B cell (primary cell): ENCODE measurements at regions not wholly inside any gene's neighbourhood (a gene's known extent, or its start where the extent isn't known, plus 50 kb on each side); places are given as distances from the start of the nearest gene placed in this dataset.

ENCODE experiments used
- ATAC-seq: fragments of 200-7000 bp; cut with Tn5 transposase; one replicate; pipeline ENCODE4 v1.10.0; 2021; ENCODE audit warnings: low read depth, mild to moderate bottlenecking, moderate number of reproducible peaks, moderate library complexity
- CTCF ChIA-PET: fragments of 350-600 bp; sonication (Branson Sonifier 250); formaldehyde crosslinking; loops from one replicate; lab custom pipeline; 2021; ENCODE audit warnings: antibody characterized with exemption, inconsistent platforms; lab: Charles Lee
- POLR2A ChIA-PET: fragments of 350-600 bp; sonication (Branson Sonifier 250); formaldehyde crosslinking; loops from one replicate; lab custom pipeline; 2021; ENCODE audit warnings: antibody characterized with exemption; lab: Charles Lee
- DNase-seq: peaks from one replicate; pipeline ENCODE4 v3.0.0; 2013
- H2AFZ ChIP-seq: 2 replicates; pipeline ENCODE4 v1.6.1; 2012; ENCODE audit warnings: mild to moderate bottlenecking, low read depth, low read length; ENCODE audit not compliant: insufficient read depth, poor library complexity, severe bottlenecking
- H3K27ac ChIP-seq, 2 donors: 1 replicate in 1 of 2; 2 replicates in 1 of 2; pipeline ENCODE4 v1.5.1; 2012 to 2013; ENCODE audit warnings: low read length in 2 of 2, mild to moderate bottlenecking in 2 of 2, moderate library complexity in 1 of 2
- H3K27me3 ChIP-seq, 4 experiments: fragments of 200-600 bp in 1 of 4; sonication (generic) in 1 of 4; replicated peaks in 1 of 4; 1 replicate in 2 of 4; 2 replicates in 2 of 4; pipeline versions ENCODE4 v1.6.1 to v1.7.0; 2013 to 2016; ENCODE audit warnings: low read length in 3 of 4, mild to moderate bottlenecking in 2 of 4, mixed read lengths in 1 of 4, moderate library complexity in 1 of 4; ENCODE audit not compliant: insufficient read depth in 4 of 4, control insufficient read depth in 3 of 4; ENCODE audit errors: control extremely low read depth in 1 of 4
- H3K36me3 ChIP-seq, 2 experiments: replicated peaks in 1 of 2; 1 replicate in 1 of 2; 2 replicates in 1 of 2; pipeline versions ENCODE4 v1.6.1 to v1.7.1; 2013; ENCODE audit warnings: low read length in 1 of 2; ENCODE audit not compliant: insufficient read depth in 2 of 2, control insufficient read depth in 1 of 2; ENCODE audit errors: control extremely low read depth in 1 of 2, extremely low read depth in 1 of 2
- H3K4me1 ChIP-seq, 2 donors: fragments of 200-600 bp in 1 of 2; sonication (generic) in 1 of 2; 1 replicate in 1 of 2; 2 replicates in 1 of 2; pipeline versions ENCODE4 v1.5.1 to v1.6.1; 2013 to 2017; ENCODE audit warnings: low read length in 2 of 2; ENCODE audit not compliant: control insufficient read depth in 2 of 2, insufficient read depth in 2 of 2
- H3K4me2 ChIP-seq: replicated peaks from 2 replicates; pipeline ENCODE3; 2012; ENCODE audit warnings: mild to moderate bottlenecking, low read depth, low read length; ENCODE audit not compliant: poor library complexity, severe bottlenecking
- H3K4me3 ChIP-seq, 5 experiments: fragments of 200-600 bp in 1 of 5; sonication (generic) in 1 of 5; 1 replicate in 3 of 5; 2 replicates in 2 of 5; pipeline versions ENCODE4 v1.5.1 to v1.7.0; 2011 to 2016; ENCODE audit warnings: low read length in 4 of 5, mild to moderate bottlenecking in 4 of 5, low read depth in 2 of 5, control low read depth in 1 of 5, moderate library complexity in 1 of 5; ENCODE audit not compliant: insufficient read depth in 1 of 5; ENCODE audit errors: control extremely low read depth in 1 of 5, extremely low read depth in 1 of 5
- H3K79me2 ChIP-seq: fragments of 200-600 bp; sonication (generic); one replicate; pipeline ENCODE4 v1.6.0; 2016; ENCODE audit warnings: low read length; ENCODE audit not compliant: control insufficient read depth, insufficient read depth
- H3K9ac ChIP-seq: fragments of 200-600 bp; sonication (generic); 2 replicates; pipeline ENCODE4 v1.6.1; 2017; ENCODE audit warnings: mild to moderate bottlenecking, low read length, moderate library complexity
- H3K9me3 ChIP-seq, 3 donors: one replicate each; pipeline versions ENCODE4 v1.6.1 to v1.7.1; 2013; ENCODE audit warnings: low read length in 2 of 3; ENCODE audit not compliant: control insufficient read depth in 2 of 3, insufficient read depth in 1 of 3; ENCODE audit errors: control extremely low read depth in 1 of 3
- H4K20me1 ChIP-seq: 2 replicates; pipeline ENCODE4 v1.6.0; 2012; ENCODE audit warnings: mild to moderate bottlenecking, low read length; ENCODE audit not compliant: insufficient read depth, control insufficient read depth, poor library complexity, severe bottlenecking
- H3K27ac Mint-ChIP-seq: one replicate; pipeline ENCODE4 v1.8.0; 2021; ENCODE audit warnings: mixed read lengths
- H3K27me3 Mint-ChIP-seq: one replicate; pipeline ENCODE4 v1.8.0; 2021; ENCODE audit warnings: mixed read lengths
- H3K4me1 Mint-ChIP-seq: one replicate; pipeline ENCODE4 v1.8.0; 2021; ENCODE audit warnings: mixed read lengths
- H3K4me3 Mint-ChIP-seq: one replicate; pipeline ENCODE4 v1.8.0; 2021; ENCODE audit warnings: mixed read lengths
- H3K9me3 Mint-ChIP-seq: one replicate; pipeline ENCODE4 v1.8.0; 2022; ENCODE audit warnings: mixed read lengths; ENCODE audit not compliant: insufficient read depth
- CTCF ChIP-seq: fragments of 200-600 bp; IDR thresholded peaks from one replicate; pipeline ENCODE4 v1.8.0; 2022; ENCODE audit warnings: antibody characterized with exemption, mild to moderate bottlenecking
- EZH2 ChIP-seq: IDR thresholded peaks from 2 replicates; pipeline ENCODE4 v1.6.1; 2012; ENCODE audit warnings: borderline replicate concordance, low read depth, mild to moderate bottlenecking, moderate library complexity, low read length; ENCODE audit not compliant: insufficient read depth, poor library complexity, severe bottlenecking
- WGBS: methylation state at CpG from one replicate; pipeline ENCODE4 v1.1.5; 2013; ENCODE audit warnings: missing lambda C conversion rate; ENCODE audit not compliant: insufficient coverage; 5-methylcytosine and 5-hydroxymethylcytosine counted together
- intact Hi-C: fragments of 100-400 bp; cut with micrococcal nuclease; formaldehyde crosslinking; loops from one replicate; pipeline ENCODE4 v1.10.0; 2022

DNA sequence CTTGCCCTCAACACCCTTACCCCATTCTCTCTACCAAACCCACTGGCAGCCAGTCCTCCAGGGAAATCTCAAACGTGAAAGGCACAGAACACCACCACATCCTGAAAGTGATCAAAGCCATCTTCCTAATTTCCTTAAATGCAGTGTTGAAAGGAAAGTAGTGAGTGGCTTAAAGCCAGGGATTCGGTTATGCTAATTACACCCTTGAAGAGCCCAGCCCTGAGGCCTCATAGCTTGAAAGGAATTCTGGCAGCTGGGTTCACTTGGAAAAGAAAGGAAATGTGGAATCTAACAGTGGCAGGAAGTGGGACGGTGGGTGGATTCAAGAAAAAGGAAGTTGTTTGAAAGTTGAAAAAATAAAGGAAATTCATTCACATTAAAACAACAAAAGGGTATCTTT is 73.0 kb upstream of the FICD start:
- no peaks in the 10 kb centered on the region for H3K4me1 Mint-ChIP-seq
- no peaks in the 10 kb centered on the region for H3K79me2 ChIP-seq
- peaks cover 0 to 3% (median 0%) of the 10 kb centered on the region in 3 donors for H3K9me3 ChIP-seq
- H3K4me2 ChIP-seq = no peak overlapping the region
- H3K9me3 Mint-ChIP-seq = no peaks in the 10 kb centered on the region
- POLR2A ChIA-PET = no interaction called here
- H3K4me3 Mint-ChIP-seq = no peak overlapping the region
- H3K36me3 ChIP-seq = no peaks in the 10 kb centered on the region
- DNase-seq (no peak), ATAC-seq (no peak)
- no peak overlapping the region for H3K4me3 ChIP-seq
- H3K27ac ChIP-seq = no peak overlapping the region
- peaks cover 0 to 4% (median 0%) of the 10 kb centered on the region in 4 experiments for H3K27me3 ChIP-seq
- WGBS = 43% methylated on average over 1 of the region's 3 CpGs
- no peaks in the 10 kb centered on the region for H4K20me1 ChIP-seq
- H2AFZ ChIP-seq = no peak overlapping the region
- H3K9ac ChIP-seq = no peak overlapping the region
- no peaks in the 10 kb centered on the region for H3K4me1 ChIP-seq
- peaks cover 45% of the 10 kb centered on the region for H3K27me3 Mint-ChIP-seq
- CTCF ChIA-PET = interaction anchor here (0.9 kb wide), 1 partner anchor 15 kb away, joined by 3 read pairs; no protein-coding TSS in a partner anchor
- H3K27ac Mint-ChIP-seq = no peak overlapping the region
- intact Hi-C loops = no loop called here
- TF ChIP-seq CTCF (no peak), EZH2 (no peak)

DNA sequence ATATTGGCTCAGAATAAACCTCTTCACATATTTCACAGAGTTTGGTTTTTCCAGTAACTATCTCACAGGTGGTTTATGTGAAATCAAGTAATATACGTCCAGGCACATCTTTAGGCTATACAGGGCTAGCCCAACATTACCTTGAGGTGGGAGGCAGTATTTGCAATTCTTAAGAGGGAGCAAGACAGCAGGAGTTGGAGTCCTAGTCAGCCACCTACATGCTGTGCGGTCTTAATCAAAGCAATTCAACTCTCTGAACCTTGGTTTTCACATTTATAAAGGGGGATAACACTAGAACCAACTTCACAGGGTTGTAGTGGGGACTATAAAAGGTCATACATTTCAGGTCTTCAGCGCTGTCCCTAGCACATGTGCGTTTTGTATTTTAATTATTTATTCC is 73.5 kb upstream of the FICD start:
- no peak overlapping the region for H3K27ac Mint-ChIP-seq
- no peak for TF ChIP-seq EZH2
- no peak for TF ChIP-seq CTCF
- no peak overlapping the region for H2AFZ ChIP-seq
- 70% methylated on average over 2 of the region's 4 CpGs for WGBS
- ChIA-PET POLR2A (no interaction called here), CTCF (interaction anchor here (0.9 kb wide), 1 partner anchor 15 kb away, joined by 3 read pairs; no protein-coding TSS in a partner anchor)
- no peak overlapping the region for H3K9ac ChIP-seq
- H3K79me2 ChIP-seq = no peaks in the 10 kb centered on the region
- H3K4me2 ChIP-seq = no peak overlapping the region
- H3K4me1 ChIP-seq = no peaks in the 10 kb centered on the region
- ATAC-seq (no peak), DNase-seq (no peak)
- no peaks in the 10 kb centered on the region for H3K36me3 ChIP-seq
- H3K4me3 ChIP-seq = no peak overlapping the region
- H3K4me3 Mint-ChIP-seq = no peak overlapping the region
- H3K4me1 Mint-ChIP-seq = no peaks in the 10 kb centered on the region
- peaks cover 44% of the 10 kb centered on the region for H3K27me3 Mint-ChIP-seq
- no peaks in the 10 kb centered on the region for H4K20me1 ChIP-seq
- H3K27ac ChIP-seq = no peak overlapping the region
- H3K9me3 Mint-ChIP-seq = no peaks in the 10 kb centered on the region
- peaks cover 0 to 3% (median 0%) of the 10 kb centered on the region in 3 donors for H3K9me3 ChIP-seq
- H3K27me3 ChIP-seq = peaks cover 0 to 3% (median 0%) of the 10 kb centered on the region in 4 experiments
- intact Hi-C loops = no loop called here
